ENCODE measurements at regions not wholly inside any gene's neighbourhood (a gene's known extent, or its start where the extent isn't known, plus 50 kb on each side); places are given as distances from the start of the nearest gene placed in this dataset.

DNA sequence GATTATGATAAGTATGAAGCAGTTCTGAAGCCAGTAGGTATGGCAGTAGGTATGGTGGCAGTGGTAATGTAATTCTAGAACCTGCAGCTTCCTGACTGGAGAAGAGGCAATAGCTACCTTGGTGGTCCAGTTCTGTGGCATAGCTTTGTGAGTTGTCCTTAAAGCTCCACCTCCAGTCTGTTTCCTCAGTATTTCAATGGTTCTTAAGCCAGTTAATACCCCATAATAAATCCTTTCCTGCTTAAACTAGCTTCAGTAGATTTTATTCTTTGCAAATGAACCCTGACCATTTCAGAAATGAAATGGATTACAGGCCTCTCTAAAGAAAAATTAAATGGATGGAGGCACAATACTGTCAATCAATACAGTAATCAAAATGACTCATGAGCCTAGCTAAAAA is 117.8 kb upstream of the KRAS start:
- no peak overlapping the region for H2AFZ ChIP-seq (ENCODE audit: low read length)
- no peaks in the 10 kb centered on the region for H3K36me3 ChIP-seq (ENCODE audit: insufficient read depth, low read length)
- no peaks in the 10 kb centered on the region for H3K79me2 ChIP-seq (ENCODE audit: insufficient read depth, low read length)
- no peaks in the 10 kb centered on the region for H3K9me3 ChIP-seq (ENCODE audit: low read depth, low read length)
- H3K4me3 ChIP-seq (ENCODE audit: insufficient read depth, low read length) = no peak overlapping the region
- no peaks in the 10 kb centered on the region for H4K20me1 ChIP-seq (ENCODE audit: insufficient read depth, low read length)
- H3K4me1 ChIP-seq (ENCODE audit: insufficient read depth, low read length) = no peaks in the 10 kb centered on the region
- no peak overlapping the region for H3K4me2 ChIP-seq (ENCODE audit: insufficient read depth, low read length)
- no peak overlapping the region for H3K27ac ChIP-seq (ENCODE audit: low read depth, low read length)
- DNase-seq (ENCODE audit: insufficient read length, low spot score, missing footprints) = no peak
- TF ChIP-seq, protein P1, sequence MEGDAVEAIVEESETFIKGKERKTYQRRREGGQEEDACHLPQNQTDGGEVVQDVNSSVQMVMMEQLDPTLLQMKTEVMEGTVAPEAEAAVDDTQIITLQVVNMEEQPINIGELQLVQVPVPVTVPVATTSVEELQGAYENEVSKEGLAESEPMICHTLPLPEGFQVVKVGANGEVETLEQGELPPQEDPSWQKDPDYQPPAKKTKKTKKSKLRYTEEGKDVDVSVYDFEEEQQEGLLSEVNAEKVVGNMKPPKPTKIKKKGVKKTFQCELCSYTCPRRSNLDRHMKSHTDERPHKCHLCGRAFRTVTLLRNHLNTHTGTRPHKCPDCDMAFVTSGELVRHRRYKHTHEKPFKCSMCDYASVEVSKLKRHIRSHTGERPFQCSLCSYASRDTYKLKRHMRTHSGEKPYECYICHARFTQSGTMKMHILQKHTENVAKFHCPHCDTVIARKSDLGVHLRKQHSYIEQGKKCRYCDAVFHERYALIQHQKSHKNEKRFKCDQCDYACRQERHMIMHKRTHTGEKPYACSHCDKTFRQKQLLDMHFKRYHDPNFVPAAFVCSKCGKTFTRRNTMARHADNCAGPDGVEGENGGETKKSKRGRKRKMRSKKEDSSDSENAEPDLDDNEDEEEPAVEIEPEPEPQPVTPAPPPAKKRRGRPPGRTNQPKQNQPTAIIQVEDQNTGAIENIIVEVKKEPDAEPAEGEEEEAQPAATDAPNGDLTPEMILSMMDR (IDR thresholded peaks at IDR 0.05; ENCODE audit: extremely low read depth, low read depth, low read length) = no peak
- peaks cover 3% of the 10 kb centered on the region for H3K27me3 ChIP-seq (ENCODE audit: insufficient read depth, low read length)

DNA sequence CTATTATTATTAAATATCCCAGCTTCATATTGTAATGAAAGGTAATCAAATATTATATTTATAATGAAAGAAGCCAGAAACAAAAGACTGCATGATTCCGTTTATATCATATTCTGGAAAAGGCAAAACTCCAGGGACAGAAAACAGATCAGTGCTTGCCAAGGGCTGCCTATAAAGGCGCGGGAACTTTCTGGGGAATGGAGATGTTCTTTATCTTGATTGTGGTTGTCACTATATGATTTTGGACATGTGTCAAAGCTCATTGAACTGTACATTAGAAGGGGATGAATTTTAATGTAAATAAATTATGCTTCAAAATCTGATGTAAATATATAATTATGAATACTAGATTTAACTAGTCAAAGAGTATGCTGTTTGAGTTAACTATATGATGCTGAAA is 115.4 kb upstream of the KRAS start:
- Histone ChIP-seq H3K79me2 (ENCODE audit: insufficient read depth, low read length) (no peaks in the 10 kb centered on the region), H3K4me2 (ENCODE audit: insufficient read depth, low read length) (no peak overlapping the region), H3K27ac (ENCODE audit: low read depth, low read length) (no peak overlapping the region)

DNA sequence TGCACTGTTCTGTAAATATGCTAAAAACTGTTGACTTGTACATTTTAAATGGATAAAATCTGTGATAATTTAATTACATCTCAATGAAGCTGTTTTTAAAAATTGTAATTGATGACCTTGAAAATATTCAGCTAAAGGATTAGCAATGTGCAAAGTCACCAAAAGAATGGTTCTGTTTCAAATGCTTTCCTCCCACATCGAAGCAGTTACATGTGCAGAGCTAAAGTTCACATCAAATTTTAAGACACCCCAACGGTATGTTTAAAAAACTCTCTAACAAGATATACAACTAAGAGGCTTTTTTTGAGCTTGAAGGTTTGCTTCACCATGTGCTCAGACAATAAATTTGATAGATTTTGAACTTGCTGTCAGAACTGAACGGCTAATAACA is 114.6 kb upstream of the KRAS start:
- Histone ChIP-seq H3K27ac (ENCODE audit: low read depth, low read length) (no peak overlapping the region), H3K9me3 (ENCODE audit: low read depth, low read length) (no peaks in the 10 kb centered on the region), H3K27me3 (ENCODE audit: insufficient read depth, low read length) (peaks cover 3% of the 10 kb centered on the region), H2AFZ (ENCODE audit: low read length) (no peak overlapping the region), H3K79me2 (ENCODE audit: insufficient read depth, low read length) (no peaks in the 10 kb centered on the region), H3K36me3 (ENCODE audit: insufficient read depth, low read length) (no peaks in the 10 kb centered on the region), H3K4me1 (ENCODE audit: insufficient read depth, low read length) (no peaks in the 10 kb centered on the region), H3K4me3 (ENCODE audit: insufficient read depth, low read length) (no peak overlapping the region), H4K20me1 (ENCODE audit: insufficient read depth, low read length) (no peaks in the 10 kb centered on the region), H3K4me2 (ENCODE audit: insufficient read depth, low read length) (no peak overlapping the region)
- TF ChIP-seq, protein P1 (IDR thresholded peaks at IDR 0.05; ENCODE audit: extremely low read depth, low read depth, low read length) = no peak
- no peak for DNase-seq (ENCODE audit: insufficient read length, low spot score, missing footprints)

More for the DNA sequence above, 115.4 kb upstream of the KRAS start:
- H2AFZ ChIP-seq (ENCODE audit: low read length) = no peak overlapping the region
- H3K36me3 ChIP-seq (ENCODE audit: insufficient read depth, low read length) = no peaks in the 10 kb centered on the region
- peaks cover 3% of the 10 kb centered on the region for H3K27me3 ChIP-seq (ENCODE audit: insufficient read depth, low read length)
- no peaks in the 10 kb centered on the region for H3K4me1 ChIP-seq (ENCODE audit: insufficient read depth, low read length)
- no peak overlapping the region for H3K4me3 ChIP-seq (ENCODE audit: insufficient read depth, low read length)
- TF ChIP-seq, protein P1 (IDR thresholded peaks at IDR 0.05; ENCODE audit: extremely low read depth, low read depth, low read length) = no peak
- DNase-seq (ENCODE audit: insufficient read length, low spot score, missing footprints) = no peak
- H4K20me1 ChIP-seq (ENCODE audit: insufficient read depth, low read length) = no peaks in the 10 kb centered on the region
- no peaks in the 10 kb centered on the region for H3K9me3 ChIP-seq (ENCODE audit: low read depth, low read length)

DNA sequence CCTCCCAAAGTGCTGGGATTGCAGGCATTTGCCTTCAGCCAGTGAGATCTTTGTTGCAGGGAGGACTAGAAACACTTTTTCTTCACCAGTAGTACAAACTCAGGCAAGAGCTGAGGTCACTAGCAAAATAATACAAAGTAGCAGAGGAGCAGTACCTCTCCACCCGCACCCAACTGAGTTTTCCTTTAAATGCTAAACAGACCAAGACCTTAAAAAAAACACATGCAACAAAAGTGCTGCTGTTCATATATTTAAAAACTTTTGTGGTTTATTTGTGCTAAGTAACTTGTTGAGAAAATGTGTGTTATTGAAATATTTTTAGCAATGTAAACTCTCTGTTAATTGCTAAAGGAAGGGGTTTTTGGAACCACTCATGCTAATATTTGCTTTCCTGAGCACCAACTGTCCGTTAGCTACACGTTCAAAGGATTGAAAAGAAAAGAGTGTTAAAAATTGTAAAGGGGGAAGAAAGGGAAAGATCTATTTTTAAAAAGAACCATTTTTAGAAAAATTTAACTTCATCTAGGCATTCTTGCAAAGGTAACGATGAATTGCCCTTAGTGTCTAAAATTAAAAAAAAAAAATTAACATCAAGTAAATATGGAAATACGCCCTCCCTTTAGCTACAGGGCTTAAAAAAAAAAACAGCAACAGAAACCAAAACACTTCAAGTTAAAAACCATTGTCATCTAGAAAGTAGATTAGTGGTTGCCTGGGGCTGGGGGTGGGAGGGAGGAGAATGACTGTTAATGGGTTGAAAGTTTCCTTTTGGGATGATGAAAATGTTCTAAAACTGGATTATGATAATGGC is 114.0 kb upstream of the KRAS start:
- no peaks in the 10 kb centered on the region for H3K9me3 ChIP-seq (ENCODE audit: low read depth, low read length)
- no peak overlapping the region for H2AFZ ChIP-seq (ENCODE audit: low read length)
- peaks cover 3% of the 10 kb centered on the region for H3K27me3 ChIP-seq (ENCODE audit: insufficient read depth, low read length)
- no peaks in the 10 kb centered on the region for H3K36me3 ChIP-seq (ENCODE audit: insufficient read depth, low read length)
- no peak overlapping the region for H3K4me3 ChIP-seq (ENCODE audit: insufficient read depth, low read length)
- no peak overlapping the region for H3K4me2 ChIP-seq (ENCODE audit: insufficient read depth, low read length)
- H3K79me2 ChIP-seq (ENCODE audit: insufficient read depth, low read length) = no peaks in the 10 kb centered on the region
- H3K4me1 ChIP-seq (ENCODE audit: insufficient read depth, low read length) = no peaks in the 10 kb centered on the region
- TF ChIP-seq, protein P1 (IDR thresholded peaks at IDR 0.05; ENCODE audit: extremely low read depth, low read depth, low read length) = no peak
- no peaks in the 10 kb centered on the region for H4K20me1 ChIP-seq (ENCODE audit: insufficient read depth, low read length)
- H3K27ac ChIP-seq (ENCODE audit: low read depth, low read length) = no peak overlapping the region
- no peak for DNase-seq (ENCODE audit: insufficient read length, low spot score, missing footprints)
